Smooth muscle cell (in vitro differentiated cells): ENCODE measurements at regions not wholly inside any gene's neighbourhood (a gene's known extent, or its start where the extent isn't known, plus 50 kb on each side); places are given as distances from the start of the nearest gene placed in this dataset.
A peak's percentile ranks its signal among the peaks of the same experiment; 100 is the strongest.

Source experiments
- DNase-seq: peaks from one replicate; lab custom pipeline; 2025; ENCODE audit not compliant: unreplicated experiment; lab: John Stamatoyannopoulos, UW
- H2AFZ ChIP-seq: fragments of 200-600 bp; sonication (generic); 2 replicates; pipeline ENCODE4 v1.6.0; 2016; ENCODE audit warnings: antibody characterized with exemption, low read depth, mild to moderate bottlenecking
- H3F3A ChIP-seq: fragments of 200-600 bp; sonication (generic); 2 replicates; pipeline ENCODE4 v1.6.0; 2017; ENCODE audit warnings: antibody characterized with exemption, low read depth
- H3K27ac ChIP-seq: fragments of 200-600 bp; sonication (generic); 2 replicates; pipeline ENCODE4 v1.5.1; 2016; ENCODE audit warnings: low read depth, mild to moderate bottlenecking
- H3K27me3 ChIP-seq: fragments of 200-600 bp; sonication (generic); 2 replicates; pipeline ENCODE4 v1.6.1; 2016; ENCODE audit warnings: low read depth, mild to moderate bottlenecking
- H3K36me3 ChIP-seq: fragments of 200-600 bp; sonication (generic); 2 replicates; pipeline ENCODE4 v1.5.1; 2016; ENCODE audit warnings: low read depth
- H3K4me1 ChIP-seq: fragments of 200-600 bp; sonication (generic); 2 replicates; pipeline ENCODE4 v1.5.1; 2016; ENCODE audit warnings: low read depth
- H3K4me2 ChIP-seq: fragments of 200-600 bp; sonication (generic); 2 replicates; pipeline ENCODE4 v1.6.0; 2016; ENCODE audit warnings: mild to moderate bottlenecking
- H3K4me3 ChIP-seq: fragments of 200-600 bp; sonication (generic); 2 replicates; pipeline ENCODE4 v1.5.1; 2016; ENCODE audit warnings: mild to moderate bottlenecking
- H3K79me2 ChIP-seq: fragments of 200-600 bp; sonication (generic); 2 replicates; pipeline ENCODE4 v1.6.0; 2016; ENCODE audit warnings: low read depth, mild to moderate bottlenecking
- H3K9ac ChIP-seq: fragments of 200-600 bp; sonication (generic); 2 replicates; pipeline ENCODE4 v1.6.0; 2016; ENCODE audit warnings: low read depth
- H3K9me3 ChIP-seq: fragments of 200-600 bp; sonication (generic); replicated peaks from 2 replicates; pipeline ENCODE4 v1.5.1; 2016; ENCODE audit warnings: low read depth
- H4K20me1 ChIP-seq: fragments of 200-600 bp; sonication (generic); 2 replicates; pipeline ENCODE4 v1.6.0; 2016; ENCODE audit warnings: low read depth
- CTCF ChIP-seq: fragments of 200-600 bp; sonication (generic); IDR thresholded peaks from 2 replicates; pipeline ENCODE4 v1.5.1; 2017; ENCODE audit warnings: borderline replicate concordance, mild to moderate bottlenecking, antibody characterized with exemption; ENCODE audit not compliant: insufficient read depth, poor library complexity, severe bottlenecking
- WGBS: methylation state at CpG from one replicate; pipeline ENCODE4 v1.1.7; 2016; ENCODE audit warnings: low lambda C conversion rate; 5-methylcytosine and 5-hydroxymethylcytosine counted together

GRCh38 chr20:11192106-11192505 lies 518.3 kb upstream of the JAG1 start:
- Histone ChIP-seq H3K4me2 (no peak overlapping the region), H3F3A (peaks cover 9% of the 10 kb centered on the region), H3K4me1 (peaks cover 5% of the 10 kb centered on the region), H3K27me3 (no peaks in the 10 kb centered on the region), H2AFZ (no peak overlapping the region), H4K20me1 (no peaks in the 10 kb centered on the region), H3K79me2 (no peaks in the 10 kb centered on the region), H3K27ac (no peak overlapping the region), H3K4me3 (no peak overlapping the region), H3K9me3 (no peaks in the 10 kb centered on the region), H3K36me3 (no peaks in the 10 kb centered on the region), H3K9ac (no peak overlapping the region)
- no peak for DNase-seq
- no peak for TF ChIP-seq CTCF
- 82% methylated on average over 1 of the region's 1 CpG for WGBS

GRCh38 chr20:11193241-11193640 lies 519.4 kb upstream of the JAG1 start:
- no peak overlapping the region for H3K4me3 ChIP-seq
- no peak overlapping the region for H2AFZ ChIP-seq
- H3F3A ChIP-seq = peaks cover 9% of the 10 kb centered on the region
- peaks cover 5% of the 10 kb centered on the region for H3K4me1 ChIP-seq
- no peak overlapping the region for H3K9ac ChIP-seq
- no peaks in the 10 kb centered on the region for H3K79me2 ChIP-seq
- no peak overlapping the region for H3K27ac ChIP-seq
- TF ChIP-seq CTCF = no peak
- no peaks in the 10 kb centered on the region for H4K20me1 ChIP-seq
- no peak overlapping the region for H3K4me2 ChIP-seq
- no peaks in the 10 kb centered on the region for H3K36me3 ChIP-seq
- H3K27me3 ChIP-seq = no peaks in the 10 kb centered on the region
- no peaks in the 10 kb centered on the region for H3K9me3 ChIP-seq
- no peak for DNase-seq

DNA sequence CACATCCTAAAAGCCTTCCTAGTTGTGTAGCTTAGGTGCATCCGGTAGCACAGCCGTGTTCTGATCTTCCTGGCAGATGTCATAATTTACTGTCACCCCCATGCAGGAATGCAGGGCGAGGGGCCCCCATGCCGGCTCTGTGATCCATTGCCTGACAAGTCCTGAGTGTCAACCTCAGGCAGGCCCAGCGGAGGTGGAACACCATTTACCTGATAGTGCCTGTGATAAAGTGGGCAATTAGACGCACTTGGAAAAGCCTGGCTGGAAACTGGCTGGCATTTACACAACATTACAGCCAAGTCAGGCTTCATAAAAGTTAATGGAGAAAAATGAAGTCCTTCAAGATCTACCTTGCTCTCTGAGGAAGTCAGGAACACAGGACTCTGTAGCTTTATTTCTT lies 521.4 kb upstream of the JAG1 start:
- TF ChIP-seq CTCF = no peak
- Histone ChIP-seq H2AFZ (peak overlapping the region; percentile 46), H3K9me3 (no peaks in the 10 kb centered on the region), H3F3A (peaks cover 9% of the 10 kb centered on the region), H4K20me1 (no peaks in the 10 kb centered on the region), H3K36me3 (no peaks in the 10 kb centered on the region), H3K27ac (peak overlapping the region; percentile 88), H3K4me3 (no peak overlapping the region), H3K9ac (peak overlapping the region; percentile 58), H3K4me2 (peak overlapping the region; percentile 56), H3K27me3 (no peaks in the 10 kb centered on the region), H3K79me2 (no peaks in the 10 kb centered on the region), H3K4me1 (peaks cover 5% of the 10 kb centered on the region)
- WGBS = 34% methylated on average over 6 of the region's 6 CpGs
- no peak for DNase-seq

GRCh38 chr20:11195899-11196558 lies 522.2 kb upstream of the JAG1 start:
- no peaks in the 10 kb centered on the region for H3K36me3 ChIP-seq
- peak overlapping the region; percentile 88 for H3K27ac ChIP-seq
- H3K27me3 ChIP-seq = no peaks in the 10 kb centered on the region
- peak overlapping the region; percentile 46 for H2AFZ ChIP-seq
- H3K9ac ChIP-seq = peak overlapping the region; percentile 58
- no peaks in the 10 kb centered on the region for H4K20me1 ChIP-seq
- peak overlapping the region; percentile 56 for H3K4me2 ChIP-seq
- no peak overlapping the region for H3K4me3 ChIP-seq
- H3K79me2 ChIP-seq = no peaks in the 10 kb centered on the region
- peaks cover 9% of the 10 kb centered on the region for H3F3A ChIP-seq
- no peak for DNase-seq
- WGBS = 35% methylated on average over 8 of the region's 8 CpGs
- TF ChIP-seq CTCF = no peak
- H3K4me1 ChIP-seq = peaks cover 5% of the 10 kb centered on the region
- no peaks in the 10 kb centered on the region for H3K9me3 ChIP-seq
